Endodermal cell (in vitro differentiated cells): ENCODE measurements at regions not wholly inside any gene's neighbourhood (a gene's known extent, or its start where the extent isn't known, plus 50 kb on each side); places are given as distances from the start of the nearest gene placed in this dataset.

Experiments used
- DNase-seq: peaks from one replicate; pipeline ENCODE4 v3.0.0-alpha.2; 2017
- H3K27ac ChIP-seq: 2 replicates; pipeline ENCODE4 v1.5.1; 2013; ENCODE audit warnings: mild to moderate bottlenecking, low read depth, low read length, moderate library complexity
- H3K27me3 ChIP-seq: 2 replicates; pipeline ENCODE4 v1.6.1; 2013; ENCODE audit warnings: mild to moderate bottlenecking, low read length, moderate library complexity; ENCODE audit not compliant: insufficient read depth, control insufficient read depth, poor library complexity, severe bottlenecking
- H3K36me3 ChIP-seq: 2 replicates; pipeline ENCODE4 v1.7.0; 2013; ENCODE audit warnings: mild to moderate bottlenecking, low read length, moderate library complexity; ENCODE audit not compliant: control insufficient read depth, insufficient read depth
- H3K4me1 ChIP-seq: one replicate; pipeline ENCODE4 v1.7.0; 2013; ENCODE audit warnings: low read length; ENCODE audit not compliant: control insufficient read depth, insufficient read depth
- H3K4me3 ChIP-seq: 2 replicates; pipeline ENCODE4 v1.5.1; 2013; ENCODE audit warnings: mild to moderate bottlenecking, low read length, moderate library complexity
- H3K9ac ChIP-seq: 2 replicates; pipeline ENCODE4 v1.6.1; 2013; ENCODE audit warnings: mild to moderate bottlenecking, low read length, moderate library complexity; ENCODE audit not compliant: poor library complexity, severe bottlenecking; ENCODE audit errors: extremely low read depth
- H3K9me3 ChIP-seq: 2 replicates; pipeline ENCODE4 v1.6.1; 2013; ENCODE audit warnings: mild to moderate bottlenecking, low read length, moderate library complexity; ENCODE audit not compliant: control insufficient read depth
- H3K27ac Mint-ChIP-seq: 2 replicates; pipeline ENCODE4 v1.8.0; 2020; ENCODE audit warnings: mixed read lengths
- H3K27me3 Mint-ChIP-seq: 2 replicates; pipeline ENCODE4 v1.8.0; 2021; ENCODE audit warnings: mild to moderate bottlenecking, mixed read lengths; ENCODE audit not compliant: insufficient read depth
- H3K36me3 Mint-ChIP-seq: 2 replicates; pipeline ENCODE4 v1.8.0; 2020; ENCODE audit warnings: low read depth, mixed read lengths
- H3K4me1 Mint-ChIP-seq: 2 replicates; pipeline ENCODE4 v1.8.0; 2020; ENCODE audit warnings: mixed read lengths
- H3K4me3 Mint-ChIP-seq: 2 replicates; pipeline ENCODE4 v1.8.0; 2020; ENCODE audit warnings: mild to moderate bottlenecking, moderate library complexity, mixed read lengths
- H3K9me3 Mint-ChIP-seq: 2 replicates; pipeline ENCODE4 v1.8.0; 2020; ENCODE audit warnings: mild to moderate bottlenecking, mixed read lengths
- CTCF ChIP-seq: fragments of 200-600 bp; sonication (generic); conservative IDR thresholded peaks from 2 replicates; pipeline ENCODE4 v1.5.0; 2021; ENCODE audit warnings: antibody characterized with exemption, mild to moderate bottlenecking
- WGBS, 2 experiments: methylation state at CpG; one replicate each; pipeline versions ENCODE4 v1.1.5 to v1.1.7; 2013; ENCODE audit warnings: missing lambda C conversion rate in 2 of 2, mixed read lengths in 1 of 2; ENCODE audit not compliant: insufficient coverage in 1 of 2, insufficient read length in 1 of 2; 5-methylcytosine and 5-hydroxymethylcytosine counted together

- H3K4me3 Mint-ChIP-seq: no peak overlapping the region
- Histone ChIP-seq H3K9me3 (no peaks in the 10 kb centered on the region), H3K36me3 (no peaks in the 10 kb centered on the region), H3K9ac (no peak overlapping the region), H3K27me3 (no peaks in the 10 kb centered on the region), H3K4me1 (no peaks in the 10 kb centered on the region), H3K27ac (no peak overlapping the region), H3K4me3 (no peak overlapping the region)
- H3K4me1 Mint-ChIP-seq: peaks cover 37% of the 10 kb centered on the region
- peak overlapping the region; percentile 14 for H3K27ac Mint-ChIP-seq
- no peaks in the 10 kb centered on the region for H3K27me3 Mint-ChIP-seq
- no peaks in the 10 kb centered on the region for H3K36me3 Mint-ChIP-seq
- TF ChIP-seq CTCF: no peak
- 87 to 100% methylated on average over 2 to 3 of the region's 3 CpGs for WGBS, 2 experiments
- no peaks in the 10 kb centered on the region for H3K9me3 Mint-ChIP-seq
- peak; percentile 27 for DNase-seq
These were observed 52.5 kb upstream of the BOLA1 start for GRCh38 chr1:149846593-149847466.

- TF ChIP-seq CTCF: no peak
- no peaks in the 10 kb centered on the region for H3K27me3 ChIP-seq
- no peaks in the 10 kb centered on the region for H3K4me1 ChIP-seq
- H3K27ac Mint-ChIP-seq: peak overlapping the region; percentile 88
- H3K27me3 Mint-ChIP-seq: no peaks in the 10 kb centered on the region
- no peak overlapping the region for H3K9ac ChIP-seq
- no peaks in the 10 kb centered on the region for H3K36me3 Mint-ChIP-seq
- no peaks in the 10 kb centered on the region for H3K9me3 ChIP-seq
- no peak overlapping the region for H3K27ac ChIP-seq
- peak overlapping the region; percentile 70 for H3K4me3 Mint-ChIP-seq
- WGBS, 2 experiments: 29 to 36% methylated on average over 3 of the region's 3 CpGs
- no peaks in the 10 kb centered on the region for H3K9me3 Mint-ChIP-seq
- H3K4me3 ChIP-seq: peak overlapping the region; percentile 100
- no peak for DNase-seq
- peaks cover 37% of the 10 kb centered on the region for H3K4me1 Mint-ChIP-seq
- H3K36me3 ChIP-seq: no peaks in the 10 kb centered on the region
These were observed 50.8 kb upstream of the BOLA1 start for GRCh38 chr1:149848340-149849110.

GRCh38 chr1:149849111-149849946 is 50.0 kb upstream of the BOLA1 start:
- Mint-ChIP-seq H3K9me3 (no peaks in the 10 kb centered on the region), H3K4me1 (peaks cover 37% of the 10 kb centered on the region), H3K27ac (peak overlapping the region; percentile 88), H3K4me3 (peak overlapping the region; percentile 70), H3K36me3 (no peaks in the 10 kb centered on the region), H3K27me3 (no peaks in the 10 kb centered on the region)
- Histone ChIP-seq H3K9ac (peak overlapping the region; percentile 88), H3K9me3 (no peaks in the 10 kb centered on the region), H3K27ac (peak overlapping the region; percentile 80), H3K4me1 (no peaks in the 10 kb centered on the region), H3K27me3 (no peaks in the 10 kb centered on the region), H3K4me3 (peak overlapping the region; percentile 100), H3K36me3 (no peaks in the 10 kb centered on the region)
- DNase-seq: peak; percentile 31
- 0 to 12% methylated on average over 4 to 9 of the region's 10 CpGs for WGBS, 2 experiments
- TF ChIP-seq CTCF: no peak
